ENCODE measurements at regions not wholly inside any gene's neighbourhood (a gene's known extent, or its start where the extent isn't known, plus 50 kb on each side); places are given as distances from the start of the nearest gene placed in this dataset.

- ChIA-PET CTCF (ENCODE audit: partially characterized antibody) (interaction anchor here (0.5 to 1.6 kb wide), 6 partner anchors 8 to 247 kb away, joined by 3 to 4 read pairs (median 3); no protein-coding TSS in a partner anchor), POLR2A (ENCODE audit: partially characterized antibody) (interaction anchor here (0.9 to 1.8 kb wide), 2 partner anchors 52 to 75 kb away, joined by 4 read pairs; no protein-coding TSS in a partner anchor)
Observed at GRCh38 chr9:129385211-129385934, 207.3 kb upstream of the IER5L start.

More at GRCh38 chr9:129385211-129385934, 207.3 kb upstream of the IER5L start:
- H2BK15ac ChIP-seq (ENCODE audit: low read length): no peak overlapping the region
- H3K27ac ChIP-seq (ENCODE audit: low read depth, low read length): no peak overlapping the region
- no peak overlapping the region for H3K56ac ChIP-seq (replicated peaks; ENCODE audit: insufficient read length, low read depth, low read length)
- peaks cover 0 to 13% (median 9%) of the 10 kb centered on the region in 4 experiments; a peak in 4 of 7 replicates for H3K27me3 ChIP-seq (replicated peaks in 1 of 4; ENCODE audit: control insufficient read depth in 3 of 4, extremely low read depth in 1 of 4, insufficient read depth in 3 of 4, low read length in 3 of 4)
- no peak overlapping the region for H3K14ac ChIP-seq (ENCODE audit: insufficient read length)
- H2BK120ac ChIP-seq (replicated peaks; ENCODE audit: low read depth, low read length): no peak overlapping the region
- H4K5ac ChIP-seq (ENCODE audit: insufficient read length, low read depth, low read length): no peak overlapping the region
- no peak overlapping the region for H3K4me3 ChIP-seq (ENCODE audit: extremely low read depth in 1 of 4, insufficient read depth in 2 of 4, low read depth in 3 of 4, low read length in 4 of 4)
- H3K9ac ChIP-seq (replicated peaks in 1 of 4; ENCODE audit: extremely low read depth in 1 of 4, low read depth in 3 of 4, low read length in 3 of 4): no peak overlapping the region
- no peak overlapping the region for H3K4ac ChIP-seq (replicated peaks; ENCODE audit: insufficient read length, low read depth, low read length)
- H2AFZ ChIP-seq (ENCODE audit: low read length): no peak overlapping the region
- H3K79me1 ChIP-seq (ENCODE audit: low read depth, low read length): no peaks in the 10 kb centered on the region
- no peak overlapping the region for H3K23ac ChIP-seq (ENCODE audit: insufficient read length)
- H2BK12ac ChIP-seq (ENCODE audit: low read depth, low read length): no peak overlapping the region
- H4K8ac ChIP-seq (ENCODE audit: extremely low read depth, insufficient read depth, low read length): no peak overlapping the region
- H3K4me2 ChIP-seq (ENCODE audit: insufficient read depth in 1 of 2, low read depth in 2 of 2, low read length in 2 of 2): no peak overlapping the region
- no peaks in the 10 kb centered on the region for H3K36me3 ChIP-seq (ENCODE audit: control insufficient read depth in 2 of 4, insufficient read depth in 4 of 4, low read length in 3 of 4)
- WGBS, 2 experiments (ENCODE audit: extremely low coverage in 1 of 2, insufficient coverage in 1 of 2, insufficient read length in 1 of 2, insufficient replicate concordance in 2 of 2, low coverage in 1 of 2, low lambda C conversion rate in 2 of 2, missing lambda C conversion rate in 1 of 2): 89% methylated on average over 11 of the region's 11 CpGs; no CpG with 5 or more reads in 1 of the 2 experiments
- H3K4me1 ChIP-seq (replicated peaks in 1 of 4; ENCODE audit: control insufficient read depth in 3 of 4, insufficient read depth in 4 of 4, low read length in 3 of 4): peaks cover 5 to 16% (median 13%) of the 10 kb centered on the region in 4 experiments
- no peaks in the 10 kb centered on the region for H3K9me3 ChIP-seq (ENCODE audit: insufficient read depth in 2 of 2, low read depth in 1 of 2, low read length in 1 of 2)
- H3K23me2 ChIP-seq (ENCODE audit: low read depth, low read length): peaks cover 4% of the 10 kb centered on the region; the same call in 1 of the 2 replicates
- no peaks in the 10 kb centered on the region for H3K79me2 ChIP-seq (ENCODE audit: control insufficient read depth in 1 of 2, insufficient read depth in 2 of 2, low read length in 2 of 2)
- no peak overlapping the region for H2AK5ac ChIP-seq (ENCODE audit: low read depth, low read length)
- peak; percentile 73; the same call in 1 of the 2 replicates for TF ChIP-seq KDM1A (IDR thresholded peaks at IDR 0.05; ENCODE audit: borderline replicate concordance, low read length)
- TF ChIP-seq EP300 (IDR thresholded peaks at IDR 0.05; ENCODE audit: borderline replicate concordance in 1 of 2, low read depth in 2 of 2, low read length in 2 of 2): no peak
- H4K91ac ChIP-seq (replicated peaks; ENCODE audit: insufficient read length, low read length): no peak overlapping the region
- H2BK20ac ChIP-seq (ENCODE audit: low read length): no peak overlapping the region
- DNase-seq (ENCODE audit: low read depth in 1 of 2, low spot score in 2 of 2) (no peak), FAIRE-seq (no peak)
- H2BK5ac ChIP-seq (ENCODE audit: low read depth, low read length): no peak overlapping the region
- H3K18ac ChIP-seq (ENCODE audit: extremely low read depth, low read length): no peak overlapping the region
- H4K20me1 ChIP-seq (replicated peaks in 1 of 2; ENCODE audit: control insufficient read depth in 1 of 2, insufficient read depth in 2 of 2, low read length in 2 of 2): no peaks in the 10 kb centered on the region
